ENCODE measurements at regions not wholly inside any gene's neighbourhood (a gene's known extent, or its start where the extent isn't known, plus 50 kb on each side); places are given as distances from the start of the nearest gene placed in this dataset.

- Histone ChIP-seq H3K4me3 (ENCODE audit: low read length, poor library complexity, severe bottlenecking) (no peak overlapping the region), H3K36me3 (ENCODE audit: insufficient read depth, low read length) (no peaks in the 10 kb centered on the region), H3K4me1 (ENCODE audit: insufficient read depth, low read length, poor library complexity, severe bottlenecking) (no peaks in the 10 kb centered on the region), H2AFZ (ENCODE audit: low read length) (no peak overlapping the region), H3K79me2 (ENCODE audit: insufficient read depth, low read length) (no peaks in the 10 kb centered on the region), H3F3A (ENCODE audit: low read depth) (no peaks in the 10 kb centered on the region), H3K9me2 (replicated peaks; ENCODE audit: low read depth, low read length) (no peaks in the 10 kb centered on the region), H4K20me1 (ENCODE audit: insufficient read depth, low read length, poor library complexity, severe bottlenecking) (no peaks in the 10 kb centered on the region), H3K9me3 (ENCODE audit: insufficient read depth, low read depth, low read length) (peaks cover 2% of the 10 kb centered on the region; the same call in 1 of the 2 replicates), H3K9ac (ENCODE audit: low read depth, low read length, poor library complexity, severe bottlenecking) (no peak overlapping the region), H3K27me3 (ENCODE audit: insufficient read depth, low read length, poor library complexity, severe bottlenecking) (no peaks in the 10 kb centered on the region), H3K4me2 (ENCODE audit: low read depth, low read length, poor library complexity, severe bottlenecking) (no peak overlapping the region)
- TF ChIP-seq EZH2phosphoT487 (IDR thresholded peaks at IDR 0.05; ENCODE audit: borderline replicate concordance): no peak
Observed at GRCh38 chr1:96660051-96660450, 61.5 kb upstream of the PTBP2 start.

- no peaks in the 10 kb centered on the region for H3K27me3 ChIP-seq (ENCODE audit: insufficient read depth, low read length, poor library complexity, severe bottlenecking)
- H3K36me3 ChIP-seq (ENCODE audit: insufficient read depth, low read length): no peaks in the 10 kb centered on the region
- TF ChIP-seq EZH2phosphoT487 (IDR thresholded peaks at IDR 0.05; ENCODE audit: borderline replicate concordance) (no peak), CTCF (conservative IDR thresholded peaks at IDR 0.05; ENCODE audit: low read length) (no peak)
- no peaks in the 10 kb centered on the region for H3F3A ChIP-seq (ENCODE audit: low read depth)
- H3K9me2 ChIP-seq (replicated peaks; ENCODE audit: low read depth, low read length): no peaks in the 10 kb centered on the region
- H3K9ac ChIP-seq (ENCODE audit: low read depth, low read length, poor library complexity, severe bottlenecking): no peak overlapping the region
- no peaks in the 10 kb centered on the region for H3K4me1 ChIP-seq (ENCODE audit: insufficient read depth, low read length, poor library complexity, severe bottlenecking)
- no peak overlapping the region for H3K4me3 ChIP-seq (ENCODE audit: low read length, poor library complexity, severe bottlenecking)
- H4K20me1 ChIP-seq (ENCODE audit: insufficient read depth, low read length, poor library complexity, severe bottlenecking): no peaks in the 10 kb centered on the region
- H2AFZ ChIP-seq (ENCODE audit: low read length): no peak overlapping the region
- H3K4me2 ChIP-seq (ENCODE audit: low read depth, low read length, poor library complexity, severe bottlenecking): no peak overlapping the region
- H3K79me2 ChIP-seq (ENCODE audit: insufficient read depth, low read length): no peaks in the 10 kb centered on the region
- peaks cover 2% of the 10 kb centered on the region; the same call in 1 of the 2 replicates for H3K9me3 ChIP-seq (ENCODE audit: insufficient read depth, low read depth, low read length)
Observed at GRCh38 chr1:96660503-96660902, 61.1 kb upstream of the PTBP2 start.
